Stomach (tissue), 4 donors: ENCODE measurements at regions not wholly inside any gene's neighbourhood (a gene's known extent, or its start where the extent isn't known, plus 50 kb on each side); places are given as distances from the start of the nearest gene placed in this dataset.

Experiments used
- POLR2A ChIP-seq, 4 donors: fragments of 450-650 bp; IDR thresholded peaks; one replicate each; pipeline ENCODE4 v1.6.1; 2016; ENCODE audit warnings: antibody characterized with exemption in 4 of 4, control low read depth in 2 of 4, mild to moderate bottlenecking in 1 of 4, moderate library complexity in 1 of 4
- POLR2AphosphoS5 ChIP-seq, 3 donors: sonication (generic); formaldehyde crosslinking; IDR thresholded peaks; one replicate each; pipeline ENCODE4 v1.6.1; 2016; ENCODE audit warnings: antibody characterized with exemption in 3 of 3

- TF ChIP-seq POLR2A (IDR thresholded peaks at IDR 0.05): no peak
- TF ChIP-seq POLR2AphosphoS5 (IDR thresholded peaks at IDR 0.05): no peak
Observed at GRCh38 chr16:56102906-56103305, 88.4 kb upstream of the GNAO1 start.
